ENCODE measurements at regions not wholly inside any gene's neighbourhood (a gene's known extent, or its start where the extent isn't known, plus 50 kb on each side); places are given as distances from the start of the nearest gene placed in this dataset.

DNA sequence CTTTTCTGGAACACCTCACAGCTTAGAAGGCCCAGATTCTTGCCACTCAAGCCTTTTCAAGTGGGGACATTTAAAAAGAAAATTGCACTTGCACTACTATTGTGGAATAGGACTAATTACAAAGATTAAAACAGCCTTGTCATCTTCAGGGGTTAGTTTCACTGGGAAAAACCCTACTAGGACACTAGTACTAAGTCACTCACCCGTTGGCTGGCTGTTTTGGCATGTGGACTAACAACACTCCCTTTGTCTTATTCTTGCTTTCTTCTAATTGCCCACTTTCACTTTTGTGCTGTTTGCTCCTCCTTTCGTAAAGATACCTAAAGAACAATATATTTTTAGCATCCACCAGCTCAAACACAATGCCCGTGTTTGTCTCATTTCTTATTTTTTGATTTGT is 200.9 kb upstream of the MID1 start:
- DNase-seq: no peak

DNA sequence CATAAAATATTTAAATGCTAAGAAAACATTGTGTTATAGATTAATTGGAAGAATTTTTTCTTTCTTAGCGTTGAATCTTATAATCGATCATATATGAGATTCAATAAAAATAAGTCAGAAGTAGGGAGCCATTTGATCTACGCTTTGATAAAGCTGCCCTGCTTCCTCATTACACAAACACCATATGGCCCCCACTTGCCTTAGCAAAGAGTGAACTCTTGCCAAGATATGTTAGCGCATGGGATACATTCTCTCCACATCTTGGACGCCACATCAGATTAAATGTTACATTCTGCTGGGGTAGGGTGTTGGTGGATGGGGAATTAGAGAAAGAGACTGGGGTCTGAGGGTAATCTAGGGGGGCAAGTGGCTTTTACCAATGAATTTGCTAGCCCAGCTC is 207.7 kb upstream of the MID1 start:
- DNase-seq: no peak

DNA sequence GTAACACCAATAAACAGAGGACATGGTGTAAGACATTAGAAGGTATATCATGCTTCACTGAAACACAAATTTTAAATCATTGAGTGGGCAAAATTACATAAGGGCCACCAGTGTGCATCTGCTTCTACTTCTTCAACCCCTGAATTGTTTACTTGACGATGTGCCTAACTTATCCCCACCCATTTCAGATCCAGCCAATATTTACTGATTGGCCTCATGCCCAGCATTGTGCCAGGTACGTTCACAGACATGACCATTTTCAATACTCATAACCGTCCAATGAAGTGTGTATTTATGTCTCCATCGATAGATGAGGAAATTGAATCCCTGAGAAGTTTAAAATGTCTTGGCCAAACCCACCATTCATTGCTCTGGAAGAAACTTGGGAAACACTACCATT is 208.3 kb upstream of the MID1 start:
- DNase-seq: no peak

DNA sequence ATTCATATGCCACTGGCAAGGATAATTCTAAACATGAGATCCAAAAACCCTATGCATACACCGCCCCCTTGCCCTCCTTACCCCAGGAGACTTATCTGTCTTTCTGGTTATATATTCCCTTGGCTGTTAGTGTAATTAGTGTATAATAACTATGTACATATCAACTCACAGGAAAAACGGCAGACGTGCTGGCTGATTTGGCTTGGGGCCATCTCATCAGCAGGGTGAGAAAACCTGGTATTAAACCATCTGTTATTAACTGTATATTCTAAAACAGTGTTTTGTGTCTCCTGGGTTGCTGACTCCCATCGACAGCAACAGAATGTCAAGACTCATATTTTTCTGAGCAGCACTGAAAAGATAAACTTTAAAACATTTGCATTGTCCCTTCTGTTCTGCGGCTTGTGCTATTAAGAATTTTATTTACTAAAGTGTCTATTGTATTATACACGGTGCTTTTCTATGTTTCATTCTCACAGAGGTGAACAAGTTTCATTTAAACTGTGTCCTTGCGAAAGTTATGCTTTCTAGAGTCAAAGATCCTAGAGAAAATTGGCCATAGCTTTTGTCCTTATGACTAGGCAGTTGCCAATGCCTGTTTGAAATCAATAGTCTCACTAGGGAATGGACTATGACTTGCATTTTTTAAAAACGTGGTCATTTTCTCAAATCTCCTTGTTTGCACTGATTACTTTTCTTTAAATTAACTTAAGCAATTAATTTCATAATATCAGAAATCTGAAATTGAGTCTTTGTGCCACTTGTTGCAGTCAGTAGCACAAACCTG is 211.5 kb upstream of the MID1 start:
- no peak for DNase-seq

DNA sequence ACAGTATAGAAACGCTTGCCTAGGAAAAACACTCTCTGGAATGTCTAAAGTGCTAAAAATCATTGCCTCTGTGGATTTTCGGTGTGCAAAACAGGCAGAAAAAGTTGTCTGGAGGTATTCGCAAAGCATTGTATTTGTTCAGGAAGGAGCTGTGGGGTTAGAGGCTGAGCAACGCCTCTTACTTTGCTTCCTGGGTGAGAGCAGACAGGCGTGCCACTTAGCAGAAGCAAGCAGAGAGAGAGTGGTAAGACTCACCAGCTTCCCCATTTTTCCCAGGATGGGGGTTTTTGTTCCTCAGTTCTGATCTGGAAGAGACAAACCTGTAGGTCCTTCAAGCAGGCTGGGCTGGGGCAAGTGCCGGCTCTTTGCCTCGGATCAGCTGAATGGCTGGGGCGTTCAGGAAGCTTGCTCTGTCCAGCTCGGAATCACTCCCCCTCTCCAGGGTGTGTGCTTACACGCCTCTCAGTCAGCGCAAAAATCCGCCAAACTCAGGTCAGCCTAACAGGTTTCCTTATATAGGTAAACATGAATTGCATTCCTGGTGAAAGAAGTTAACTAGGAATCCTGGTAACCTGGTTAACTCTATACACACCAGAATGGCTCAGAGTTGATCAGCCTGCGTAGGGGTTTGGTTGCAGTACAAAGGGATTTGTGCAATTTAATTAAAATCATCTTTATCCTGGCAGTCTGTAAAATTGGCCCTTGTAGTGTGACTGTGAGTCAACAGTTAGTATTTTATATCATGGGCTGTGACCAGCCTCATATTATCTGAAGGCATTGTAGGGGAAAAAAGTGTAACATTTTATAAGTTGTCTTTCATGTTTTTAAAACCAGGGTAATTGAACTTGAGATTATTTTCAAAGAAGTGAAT is 213.1 kb upstream of the MID1 start:
- no peak for DNase-seq

DNA sequence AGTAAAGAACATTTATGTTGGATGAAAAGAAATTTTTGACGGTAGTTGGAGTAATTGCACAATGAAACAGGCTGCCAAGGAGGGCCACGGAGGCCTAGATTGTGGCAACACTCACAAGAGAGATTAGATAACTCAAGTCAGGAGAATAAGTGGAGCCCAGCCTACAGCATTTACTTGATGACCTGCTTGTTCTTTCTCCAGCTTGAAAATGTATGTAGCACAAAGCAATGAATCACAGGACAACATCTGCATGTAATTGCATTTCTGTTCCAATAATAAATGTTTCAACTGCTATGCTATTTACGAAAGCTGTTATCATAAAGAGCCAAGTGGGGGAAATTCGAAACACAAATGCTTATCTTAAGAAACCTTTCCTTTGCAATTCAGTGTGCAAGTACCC is 221.2 kb upstream of the MID1 start:
- no peak for DNase-seq

DNA sequence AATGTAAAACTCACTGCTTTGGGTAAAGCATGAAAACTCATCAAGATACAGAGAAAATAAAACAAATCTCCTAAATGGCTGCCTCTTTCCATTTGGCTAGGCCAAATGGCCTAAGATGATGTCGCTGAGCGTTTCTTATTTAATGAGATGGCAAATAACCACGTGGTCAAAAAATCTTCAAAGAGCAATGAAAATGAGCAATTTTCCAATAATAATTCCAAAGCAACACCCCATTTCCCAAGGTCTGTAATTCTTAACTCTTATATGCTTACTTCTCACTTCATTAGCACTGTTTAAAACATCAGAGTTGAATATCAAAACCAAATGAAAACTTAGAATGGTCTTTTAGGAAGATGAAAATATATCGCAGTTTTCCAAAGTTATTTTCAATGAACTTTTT is 222.3 kb upstream of the MID1 start:
- DNase-seq: no peak

DNA sequence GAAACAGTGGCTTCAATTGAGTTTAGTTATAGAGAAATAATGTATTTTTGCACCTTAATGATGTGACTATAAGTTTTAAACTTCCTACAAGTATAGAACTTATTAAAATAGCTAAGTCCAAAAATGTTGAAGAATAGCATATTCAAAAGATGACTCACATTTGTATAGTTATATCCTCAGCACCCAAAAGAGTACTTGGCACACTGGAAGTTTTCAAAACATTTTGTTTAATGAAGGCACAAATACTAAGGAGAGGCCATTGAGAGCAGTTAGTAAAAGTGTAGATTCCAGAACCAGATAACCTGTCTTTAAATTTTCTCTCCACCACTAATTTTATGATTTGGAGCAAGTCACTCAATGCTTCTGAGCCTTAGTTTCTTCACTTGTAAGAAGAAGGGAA is 226.9 kb upstream of the MID1 start:
- DNase-seq: no peak

DNA sequence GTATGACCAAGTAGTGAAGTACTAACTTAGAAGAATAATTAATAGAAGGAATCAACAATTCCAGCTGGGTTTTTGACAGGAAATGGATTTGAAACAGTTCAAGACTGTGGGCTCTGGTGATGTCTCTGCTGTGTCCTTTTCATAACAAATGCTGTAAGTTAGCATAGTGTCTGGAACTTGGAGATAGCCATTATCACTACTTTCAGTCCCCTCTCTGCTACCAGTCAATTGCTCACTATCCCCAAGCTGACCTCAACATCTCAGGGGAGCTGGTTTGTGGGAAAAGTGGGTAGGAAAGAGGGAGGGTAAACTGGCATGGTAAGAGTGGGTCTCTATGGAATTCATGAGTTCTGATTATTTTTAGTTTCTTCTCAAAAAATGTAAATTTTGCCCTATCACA is 231.4 kb upstream of the MID1 start:
- DNase-seq: no peak

DNA sequence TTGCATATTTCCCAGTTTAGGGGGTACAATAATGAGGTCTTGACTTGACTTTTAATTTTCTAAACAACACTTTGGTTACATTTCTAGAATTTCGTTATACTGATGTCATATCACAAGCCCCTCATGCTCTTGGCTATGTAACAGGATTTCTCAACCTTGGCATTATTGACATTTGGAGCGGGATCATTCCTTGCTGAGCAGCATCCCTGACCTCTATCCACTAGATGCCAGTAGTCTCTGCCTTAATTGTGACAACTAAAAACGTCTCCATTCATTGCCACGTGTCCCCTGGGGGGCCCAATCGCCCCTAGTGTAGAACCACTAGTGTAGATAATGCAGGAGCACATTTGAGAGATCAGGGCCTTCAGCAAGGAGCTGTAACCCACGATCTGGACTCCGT is 234.2 kb upstream of the MID1 start:
- no peak for DNase-seq

DNA sequence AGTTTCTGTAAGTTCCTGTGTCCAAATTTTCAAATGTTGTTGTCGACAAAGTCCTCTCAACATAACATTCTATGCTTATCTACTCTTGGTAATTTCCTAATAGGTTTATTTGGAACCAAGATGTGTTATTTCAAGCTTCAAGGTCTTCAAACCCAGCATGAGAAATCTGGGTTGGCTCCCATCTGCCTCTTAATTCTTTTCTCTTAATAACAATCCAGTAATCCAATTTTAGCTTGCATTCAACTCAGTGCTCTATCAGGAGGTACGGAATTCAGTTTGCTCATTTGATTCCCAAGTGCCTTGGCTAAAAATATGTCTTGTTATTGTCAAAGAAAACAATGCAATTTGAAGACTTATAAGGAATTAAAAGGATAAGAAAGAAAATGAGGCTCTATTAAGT is 235.5 kb upstream of the MID1 start:
- DNase-seq: no peak

DNA sequence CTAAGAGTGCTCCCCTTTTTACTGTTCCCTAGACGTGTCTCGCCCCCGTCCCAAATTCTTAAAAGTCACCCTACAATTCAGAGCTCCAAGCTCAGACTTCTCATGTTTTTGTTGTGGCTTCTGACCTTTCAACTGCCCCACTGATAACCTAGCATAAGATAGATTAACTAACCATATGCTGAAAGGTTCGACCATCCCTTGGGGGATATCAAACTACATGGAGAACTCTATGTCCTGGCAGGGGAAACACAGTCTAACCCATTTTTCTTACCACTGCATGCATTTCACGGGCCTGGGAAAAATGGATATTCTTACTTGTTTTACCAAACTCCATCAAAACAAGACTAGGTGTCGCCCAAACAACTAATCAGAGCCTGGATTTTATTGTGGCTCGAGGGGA is 236.4 kb upstream of the MID1 start:
- DNase-seq: no peak

DNA sequence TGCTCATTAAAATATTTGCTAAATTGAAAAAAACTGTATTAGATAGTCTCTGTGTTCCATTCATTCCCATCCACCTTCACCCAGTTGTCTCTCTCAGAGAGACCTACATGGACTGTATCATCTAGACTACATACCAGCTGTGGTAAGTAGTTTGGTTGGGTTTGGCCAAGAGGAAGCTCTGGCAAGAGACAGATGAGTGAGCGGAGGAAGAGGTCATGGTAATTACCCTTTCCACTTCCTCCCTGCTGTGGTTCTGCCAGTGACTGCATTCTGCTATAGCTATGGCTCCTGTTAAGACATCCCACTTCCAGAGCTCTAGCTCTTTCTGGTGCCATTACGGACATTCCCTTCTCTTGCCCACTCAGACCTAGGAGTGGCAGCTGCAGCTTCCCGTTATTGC is 239.0 kb upstream of the MID1 start:
- no peak for DNase-seq

DNA sequence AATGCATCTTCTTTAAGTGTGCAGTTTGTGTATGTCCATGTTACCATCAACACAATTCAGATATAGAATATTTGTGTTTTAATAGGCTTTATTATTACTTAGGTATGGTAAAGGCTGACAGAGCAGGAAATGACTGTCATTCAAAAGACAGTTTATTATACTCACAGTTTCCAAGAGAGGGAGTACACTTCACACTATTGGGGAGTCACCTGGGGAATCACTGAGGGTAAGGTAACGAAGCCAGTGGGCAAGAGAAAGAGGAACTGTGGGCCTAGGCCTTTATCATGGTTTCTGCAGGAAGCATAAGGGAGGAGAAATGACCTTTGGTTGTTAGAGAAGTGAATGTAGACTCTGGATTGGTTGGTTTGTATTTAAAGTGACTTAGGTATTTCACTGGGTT is 235.1 kb upstream of the HCCS start:
- no peak for DNase-seq

DNA sequence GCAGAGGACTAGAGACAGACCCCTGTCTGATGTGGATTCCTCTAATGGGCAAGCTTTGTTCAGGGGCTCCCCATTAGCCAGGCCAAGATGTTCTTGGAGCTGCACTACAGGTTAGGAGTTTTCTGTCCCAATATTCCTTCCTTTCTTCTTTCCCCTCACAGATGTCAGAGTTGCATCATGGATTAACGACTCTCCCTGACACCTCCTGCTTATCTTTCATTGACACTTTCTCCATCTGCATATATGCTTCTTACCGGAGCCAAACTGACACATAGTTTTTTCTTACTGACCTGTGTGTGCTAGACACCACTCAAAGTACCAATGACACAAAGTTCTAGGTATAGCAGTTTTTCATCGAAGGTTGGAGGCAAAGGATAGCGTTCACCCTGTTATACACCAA is 228.6 kb upstream of the HCCS start:
- DNase-seq: no peak

DNA sequence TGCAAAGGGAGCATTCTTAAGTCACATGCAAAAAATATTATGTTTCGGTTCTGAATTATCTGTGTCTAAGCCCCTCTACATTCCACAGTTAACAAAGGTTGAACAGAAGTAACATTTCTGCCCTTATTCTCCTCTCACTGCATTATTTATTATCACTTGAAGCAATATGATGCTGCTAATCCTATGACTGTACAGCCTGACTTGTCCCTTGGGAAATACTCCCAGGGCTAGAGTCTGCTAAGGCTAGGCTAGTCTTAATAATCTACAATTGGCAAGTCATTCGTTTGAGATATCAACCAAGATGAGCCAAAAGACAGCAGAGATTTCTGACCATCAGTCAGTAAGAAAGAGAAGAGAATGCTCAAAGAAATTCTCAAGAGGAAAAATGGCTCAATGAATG is 226.9 kb upstream of the HCCS start:
- DNase-seq: no peak

DNA sequence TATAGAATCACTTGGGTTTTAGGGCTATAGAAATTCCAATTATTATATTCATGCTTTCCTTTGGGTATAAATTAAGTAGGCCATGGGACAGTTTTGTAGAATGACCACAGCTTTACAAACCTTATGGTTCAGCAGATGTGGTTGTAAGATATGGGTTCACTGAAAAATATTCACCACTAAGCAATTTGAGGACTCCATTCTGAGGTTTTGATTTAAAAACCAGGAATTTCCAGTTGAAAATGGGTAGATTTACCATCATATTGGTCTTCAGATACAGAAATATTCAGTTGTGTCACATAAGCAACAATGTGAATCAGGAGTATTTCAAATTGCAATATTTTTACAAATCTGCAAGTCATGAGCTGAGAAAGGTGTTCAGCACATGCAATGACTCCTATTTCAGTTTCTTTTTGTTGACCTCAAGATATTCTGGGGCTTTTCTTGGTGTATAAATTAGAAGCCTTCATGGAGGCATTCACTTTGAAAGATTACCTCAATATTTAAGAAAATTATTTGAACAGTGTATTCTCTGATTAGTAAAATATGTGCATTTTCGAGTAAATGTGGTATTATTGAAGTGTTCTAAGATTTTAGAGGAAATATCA is 218.4 kb upstream of the HCCS start:
- DNase-seq: no peak

DNA sequence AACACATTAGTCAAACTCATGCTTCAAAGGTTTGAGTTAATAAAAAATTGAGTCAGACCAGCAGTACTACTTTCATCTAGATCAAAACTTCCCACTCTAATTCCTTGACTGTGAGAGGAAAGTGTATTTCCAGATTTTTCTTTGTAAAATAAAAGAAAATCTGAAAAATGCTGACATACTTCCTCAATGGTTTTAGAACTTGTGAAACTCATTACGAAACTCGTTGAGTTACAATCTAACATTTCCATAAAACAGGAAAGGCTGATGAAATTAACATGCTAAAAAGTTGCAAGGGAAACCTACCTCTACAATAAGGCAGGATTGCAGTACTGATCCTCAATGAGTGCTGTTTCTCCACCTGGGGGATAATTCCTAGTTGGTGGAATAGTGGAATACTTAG is 217.8 kb upstream of the HCCS start:
- no peak for DNase-seq

DNA sequence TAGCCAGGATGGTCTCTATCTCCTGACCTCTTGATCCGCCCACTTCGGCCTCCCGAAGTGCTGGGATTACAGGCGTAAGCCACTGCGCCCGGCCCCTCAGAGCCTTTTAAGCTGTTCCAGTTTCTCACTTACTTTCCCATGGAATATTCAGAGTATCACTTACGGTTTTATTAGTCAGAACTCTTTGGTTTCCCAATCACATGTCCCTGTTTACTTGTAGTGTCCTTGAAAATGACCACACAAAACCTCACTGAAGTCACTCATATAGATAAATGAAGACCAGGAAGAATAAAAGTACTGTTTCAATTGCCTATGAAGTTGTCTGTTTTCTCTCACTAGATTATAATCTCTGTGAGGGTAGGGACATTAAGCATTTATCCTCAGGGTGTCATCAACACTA is 217.2 kb upstream of the HCCS start:
- DNase-seq: no peak

DNA sequence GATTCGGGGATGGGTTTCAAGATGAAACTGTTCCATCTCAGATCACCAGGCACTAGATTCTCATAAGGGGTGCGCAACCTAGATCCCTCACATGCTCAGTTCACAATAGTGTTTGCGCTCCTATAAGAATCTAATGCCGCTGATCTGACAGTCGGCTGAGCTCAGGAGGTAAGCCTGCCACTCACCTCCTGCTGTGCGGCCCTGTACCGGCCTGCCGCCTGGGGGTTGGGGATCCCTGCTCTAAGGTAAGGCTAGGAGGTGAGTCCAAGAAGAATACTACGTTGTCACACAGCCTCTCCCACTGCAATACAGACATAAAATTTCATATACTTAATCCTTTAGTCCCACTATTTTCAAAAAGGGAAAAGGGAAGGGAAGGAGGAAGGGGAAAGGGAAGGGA is 213.4 kb upstream of the HCCS start:
- no peak for DNase-seq

DNA sequence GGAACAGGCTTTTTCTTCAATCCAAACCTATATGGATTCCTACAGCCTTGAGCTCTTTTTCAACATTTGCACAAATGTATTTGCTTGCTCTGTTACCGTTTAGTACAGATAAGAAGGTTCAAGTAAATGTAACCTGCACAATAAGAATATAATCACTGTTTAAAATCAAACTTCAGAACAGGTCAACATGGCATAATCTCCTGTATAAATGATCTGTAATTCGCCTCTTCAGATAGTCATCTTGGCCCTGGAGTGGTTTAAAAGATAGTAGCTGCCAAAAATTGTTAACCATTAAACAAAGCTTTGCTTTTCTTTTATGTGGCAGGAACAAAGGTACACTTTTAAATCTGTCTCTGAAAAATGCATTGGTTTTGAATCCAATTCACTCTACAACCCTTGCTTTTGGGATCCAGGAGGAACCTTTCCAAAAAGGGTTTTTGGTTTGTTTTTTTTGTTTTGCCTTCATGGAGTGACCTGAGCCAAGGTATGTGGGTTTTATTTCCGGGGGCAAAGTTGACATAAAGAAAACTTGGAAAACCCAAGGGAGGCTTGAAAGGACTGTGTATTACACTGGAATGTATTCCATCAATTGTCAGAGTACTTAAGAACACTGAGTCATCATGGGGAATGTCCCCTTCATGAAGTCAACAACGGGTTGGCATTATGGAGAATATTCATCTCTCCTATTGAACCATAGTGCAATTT is 210.4 kb upstream of the HCCS start:
- DNase-seq: no peak

DNA sequence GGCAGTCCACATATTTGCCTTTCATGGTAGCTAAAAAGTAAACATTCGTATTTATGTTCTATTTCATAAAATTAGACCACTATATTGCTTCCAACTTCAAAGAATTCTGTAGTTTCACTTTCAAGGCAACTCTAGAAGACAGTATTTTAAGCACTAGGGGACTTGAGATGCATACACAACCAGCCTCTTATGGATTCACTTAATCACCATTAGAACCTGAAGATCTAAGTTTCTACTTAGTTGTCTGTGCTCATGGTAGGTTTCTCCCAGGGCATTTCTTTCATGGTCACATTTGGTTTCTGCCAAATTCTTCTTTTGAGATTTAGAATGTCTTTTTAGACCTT is 209.9 kb upstream of the HCCS start:
- no peak for DNase-seq

DNA sequence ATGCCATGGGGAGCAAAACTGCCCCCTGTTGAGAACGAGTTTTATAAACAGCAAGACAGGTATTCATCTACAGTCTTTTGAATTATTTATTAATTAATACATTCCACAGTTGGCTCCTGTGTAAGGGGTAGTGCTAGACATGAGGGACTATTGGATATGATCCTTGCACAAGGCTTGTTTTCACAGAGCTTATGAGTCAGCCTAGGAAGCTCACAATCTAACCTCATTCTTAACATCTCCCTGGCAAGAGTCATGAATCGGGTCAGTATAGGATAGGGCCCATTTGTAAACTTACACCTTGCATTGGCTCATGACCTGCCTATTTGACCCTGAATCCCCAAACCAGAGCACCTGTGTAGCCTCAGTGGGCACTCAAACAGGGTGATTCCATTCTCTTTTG is 209.1 kb upstream of the HCCS start:
- no peak for DNase-seq

DNA sequence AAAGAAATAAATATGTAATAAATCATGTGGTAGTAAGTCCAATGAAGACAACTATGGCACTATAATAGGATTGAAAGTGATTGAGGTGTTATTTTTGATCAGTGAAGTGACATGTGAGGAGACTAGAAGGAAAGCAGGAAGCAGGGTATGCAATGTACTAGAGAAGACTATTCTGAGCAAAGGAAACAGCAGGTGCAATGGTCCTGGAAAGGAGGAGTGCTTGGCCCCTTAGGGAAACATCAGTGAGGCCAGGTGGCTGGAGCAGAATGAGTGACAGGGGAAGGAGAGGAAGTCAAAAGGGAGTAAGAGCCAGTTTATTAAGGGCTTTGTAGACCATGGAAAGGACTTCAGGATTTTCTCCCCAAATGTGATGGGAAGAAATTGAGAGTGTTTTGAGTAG is 207.6 kb upstream of the HCCS start:
- no peak for DNase-seq

All from activated naive CD4-positive, alpha-beta T cell treated with anti-CD3 and anti-CD28 coated beads, Interleukin-2, amount 50 U/mL, for 16 hours (primary cell).